GM21619 (cell line): ENCODE measurements at regions not wholly inside any gene's neighbourhood (a gene's known extent, or its start where the extent isn't known, plus 50 kb on each side); places are given as distances from the start of the nearest gene placed in this dataset.
"Not testable (repeated sequence)": the region's sequence is repeated elsewhere in the genome, so short reads cannot be mapped to it uniquely, and the experiment has no call there.

Experiments
- ATAC-seq: cut with Tn5 transposase; IDR thresholded peaks from one replicate; pipeline ENCODE4 v1.9.1; 2021; ENCODE audit not compliant: unreplicated experiment

DNA sequence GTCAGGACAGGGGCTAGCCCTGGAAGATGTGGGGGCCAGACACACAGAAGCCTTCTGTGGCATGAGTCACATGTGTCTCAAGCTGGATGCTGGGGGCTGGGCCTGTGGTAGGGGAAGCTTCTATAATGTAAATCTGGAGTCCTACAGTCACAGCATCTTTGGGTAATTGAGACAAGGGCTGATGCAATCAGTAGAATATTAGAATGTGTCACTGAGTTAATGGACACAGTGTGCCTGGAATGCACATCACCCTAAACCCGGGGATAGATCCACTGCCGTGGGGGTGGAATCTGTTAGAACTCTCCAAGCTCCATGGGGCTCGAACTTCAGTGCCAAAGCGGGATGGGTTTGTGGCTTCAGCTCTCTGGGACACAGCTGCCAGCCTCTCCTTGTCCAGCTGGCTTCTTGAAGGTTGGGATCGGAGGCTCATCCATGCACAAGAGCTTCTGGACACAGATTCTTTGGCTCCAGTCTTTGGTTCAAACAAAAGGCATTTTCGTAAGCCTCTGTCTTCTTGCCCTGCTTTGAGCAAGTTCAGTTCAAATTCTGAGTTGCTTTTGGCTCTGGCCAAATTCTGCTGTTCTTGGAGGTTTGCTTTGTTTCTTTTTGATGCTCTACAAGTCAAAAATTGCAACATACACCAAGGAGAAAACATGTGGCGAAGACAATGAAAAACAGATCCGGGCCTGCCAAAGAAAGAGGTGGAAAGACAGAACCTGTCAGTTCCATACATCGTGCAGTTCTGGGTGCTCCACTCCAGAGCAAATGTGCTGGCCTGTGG lies 194.8 kb upstream of the ZNF32 start:
- no peak for ATAC-seq

DNA sequence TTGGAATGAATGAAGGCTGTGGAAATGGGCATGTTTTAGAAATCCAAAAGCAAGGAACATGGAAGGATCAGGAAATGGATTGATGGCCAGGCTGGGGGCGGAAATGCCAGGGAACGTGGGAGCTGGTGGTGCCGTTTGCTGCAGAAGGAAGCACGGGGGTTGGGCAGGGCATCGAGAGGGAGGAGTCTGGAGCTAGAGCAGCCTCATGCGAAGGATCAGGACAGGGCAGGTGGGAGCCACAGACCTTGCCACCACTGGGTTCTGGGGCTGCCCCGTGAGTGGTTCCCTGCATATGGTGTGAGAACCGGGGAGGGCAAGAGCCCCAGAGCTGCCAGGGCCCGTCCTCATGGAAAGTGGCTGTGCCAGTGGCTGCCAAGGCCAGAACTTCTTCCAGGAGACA lies 193.8 kb upstream of the ZNF32 start:
- ATAC-seq: no peak

DNA sequence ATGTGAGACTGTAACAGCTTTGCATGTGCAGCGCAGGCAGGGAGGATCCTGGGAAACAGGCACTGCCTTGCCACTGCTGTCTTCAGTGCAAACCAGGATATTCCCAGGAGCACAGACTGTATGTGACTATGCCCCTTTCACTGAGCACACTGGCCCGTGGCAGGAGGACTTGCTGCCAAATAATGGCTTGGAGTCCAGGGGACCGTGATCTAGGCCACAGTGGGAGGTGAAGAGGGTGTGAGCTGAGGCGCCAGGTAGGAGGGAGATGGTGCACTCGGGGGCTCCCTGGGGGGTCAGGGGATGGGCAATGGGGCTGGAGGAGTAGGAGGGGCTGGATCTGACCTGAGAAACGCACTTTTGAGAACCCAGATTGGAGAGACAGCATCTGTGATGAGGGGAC lies 193.4 kb upstream of the ZNF32 start:
- no peak for ATAC-seq

DNA sequence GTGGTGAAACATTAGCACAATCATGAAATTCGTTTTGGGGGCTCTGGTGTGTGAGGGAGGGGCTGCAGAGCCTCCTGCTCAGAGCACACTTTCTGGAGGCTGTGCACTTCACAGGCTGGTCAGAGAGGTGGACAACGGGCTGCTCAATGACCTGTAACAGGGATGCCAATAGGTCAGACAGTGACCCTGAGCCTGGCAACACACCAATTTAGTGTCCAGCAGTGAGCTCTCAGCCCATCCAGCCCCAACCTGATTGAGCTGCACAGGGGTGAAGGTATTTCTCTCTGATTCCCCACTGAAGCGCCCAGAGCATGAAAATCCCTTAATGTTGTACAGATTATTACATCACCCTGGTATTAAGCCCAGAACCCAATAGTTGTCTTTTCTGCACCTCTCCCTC lies 191.3 kb upstream of the ZNF32 start:
- ATAC-seq: no peak

DNA sequence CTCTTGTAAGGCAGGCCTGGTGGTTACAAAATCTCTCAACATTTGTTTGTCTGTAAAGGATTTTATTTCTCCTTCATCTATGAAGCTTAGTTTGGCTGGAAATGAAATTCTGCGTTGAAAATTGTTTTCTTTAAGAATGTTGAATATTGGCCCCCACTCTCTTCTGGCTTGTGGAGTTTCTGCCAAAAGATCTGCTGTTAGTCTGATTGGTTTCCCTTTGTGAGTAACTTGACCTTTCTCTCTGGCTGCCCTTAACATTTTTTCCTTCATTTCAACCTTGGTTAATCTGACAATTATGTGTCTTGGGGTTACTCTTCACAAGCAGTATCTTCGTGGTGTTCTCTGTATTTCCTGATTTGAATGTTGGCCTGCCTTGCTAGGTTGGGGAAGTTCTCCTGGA lies 186.1 kb upstream of the ZNF32 start:
- ATAC-seq: not testable (repeated sequence)

DNA sequence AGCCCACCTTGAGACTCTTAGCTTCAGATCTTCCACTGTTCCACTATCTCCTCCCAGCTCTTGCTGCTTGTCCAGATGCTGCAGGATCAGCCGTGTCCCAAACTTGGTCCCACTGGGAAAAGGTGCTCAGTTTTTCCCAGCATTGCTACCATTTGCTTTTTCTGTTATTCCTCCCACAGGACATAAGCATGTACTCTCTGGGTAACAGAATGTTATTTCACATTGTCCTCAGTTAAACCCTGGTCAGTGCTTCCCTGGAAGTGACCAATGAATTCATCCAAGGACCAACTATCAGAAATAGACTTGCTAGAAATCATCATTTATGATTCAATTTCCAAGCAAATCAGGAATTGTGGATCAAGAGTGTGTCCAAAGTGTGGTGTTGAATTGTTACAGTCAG lies 179.2 kb upstream of the ZNF32 start:
- ATAC-seq: no peak

DNA sequence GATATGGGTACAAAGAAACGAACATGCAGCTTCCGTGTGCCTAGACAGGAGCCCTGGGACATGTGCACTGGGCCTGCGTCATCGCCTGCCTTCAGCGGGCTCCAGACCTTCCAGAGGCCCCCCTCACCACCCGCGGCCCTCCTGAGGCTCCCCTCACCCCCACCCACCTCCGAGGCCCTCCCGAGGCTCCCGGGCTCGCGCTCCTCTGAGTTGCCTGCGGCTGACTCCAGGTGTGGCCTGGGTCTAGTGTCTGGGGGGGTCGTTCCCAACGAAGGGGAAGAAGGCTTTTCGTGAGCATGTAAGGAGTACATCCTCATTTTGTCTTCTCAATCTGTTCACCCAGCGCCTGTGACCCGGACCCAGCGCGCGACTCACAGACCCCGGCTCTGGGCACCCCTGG lies 177.3 kb upstream of the ZNF32 start:
- no peak for ATAC-seq

DNA sequence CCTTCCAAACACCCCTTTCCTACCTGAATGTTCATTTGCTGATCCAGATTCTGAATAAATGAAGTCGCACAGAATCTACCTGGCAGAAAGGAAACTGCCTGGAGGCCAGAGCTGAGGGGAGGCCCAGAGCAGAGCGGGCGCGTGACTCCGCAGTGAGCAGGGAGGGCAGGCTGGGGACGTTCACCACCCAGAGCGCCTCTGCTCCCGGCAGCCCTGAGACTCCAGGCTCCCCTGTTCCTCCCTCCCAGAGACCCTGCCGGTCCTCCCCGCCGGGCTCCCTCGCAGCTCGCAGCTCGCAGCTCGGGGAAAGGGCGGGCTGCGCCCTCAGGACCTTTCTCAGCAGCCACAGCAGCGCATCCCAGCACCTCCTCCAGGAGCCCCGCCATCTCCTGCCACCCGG lies 176.7 kb upstream of the ZNF32 start:
- no peak for ATAC-seq

DNA sequence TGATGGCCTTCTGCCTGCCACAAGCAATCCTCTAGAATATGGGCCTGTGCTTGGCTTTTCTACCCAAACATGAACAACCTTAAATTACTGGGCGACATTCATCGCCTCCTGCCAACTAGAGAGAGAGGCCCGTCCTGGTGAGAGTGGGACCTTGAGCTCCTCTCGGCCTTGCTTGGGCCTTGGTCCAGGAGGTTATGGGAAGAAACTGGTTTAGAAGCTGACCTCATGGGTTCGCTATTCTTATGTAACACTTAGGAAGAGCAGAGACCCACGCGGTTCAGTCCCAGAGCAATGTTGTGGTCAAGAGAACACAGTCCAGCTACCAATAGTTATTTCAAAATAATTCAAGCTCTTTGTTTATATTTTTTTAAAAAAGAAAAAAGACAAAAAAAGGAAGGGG lies 176.3 kb upstream of the ZNF32 start:
- no peak for ATAC-seq

DNA sequence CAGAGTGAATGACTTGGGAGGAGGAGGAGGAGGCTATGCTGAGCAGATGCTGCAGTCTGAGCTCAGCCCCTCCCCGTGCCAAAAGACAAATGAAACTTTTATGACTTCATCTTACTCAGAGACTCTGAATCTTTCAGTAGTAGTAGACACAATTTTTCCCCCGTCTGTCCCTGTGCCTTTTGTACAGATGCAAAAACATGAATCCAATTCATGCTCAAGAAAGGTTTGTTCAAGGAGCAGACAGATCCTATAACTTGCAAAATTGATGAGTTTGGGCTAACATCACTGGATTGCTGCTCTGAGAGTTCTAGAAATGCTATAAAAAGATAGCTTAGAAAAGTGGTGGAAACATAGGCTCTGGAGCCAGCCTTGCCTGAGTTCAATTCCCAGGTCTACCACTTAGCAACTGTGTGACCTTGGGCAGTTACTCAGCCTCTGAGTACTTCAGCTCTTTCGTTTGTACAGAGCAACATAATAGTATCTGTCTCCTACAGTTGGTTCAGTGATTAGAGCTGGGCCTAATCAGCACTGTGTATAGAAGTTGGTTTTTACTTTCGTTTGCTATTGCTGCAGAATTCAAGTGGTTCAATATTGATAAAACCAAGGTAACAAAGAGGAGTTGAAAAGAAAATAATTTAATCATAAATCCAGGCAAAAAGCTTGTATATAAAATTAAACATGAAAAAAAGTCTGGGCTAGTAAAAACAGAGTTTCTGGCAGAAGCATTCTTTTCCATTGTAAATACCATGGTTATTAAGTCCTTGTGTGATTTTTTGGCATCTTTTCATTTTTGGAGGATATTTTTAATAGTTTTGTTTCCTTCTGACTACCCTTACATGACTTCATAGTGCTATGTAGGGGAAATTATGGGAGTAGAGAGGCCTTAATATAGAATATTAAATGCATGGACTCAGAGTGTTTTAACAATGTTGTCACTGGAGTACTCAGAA lies 174.2 kb upstream of the ZNF32 start:
- no peak for ATAC-seq

DNA sequence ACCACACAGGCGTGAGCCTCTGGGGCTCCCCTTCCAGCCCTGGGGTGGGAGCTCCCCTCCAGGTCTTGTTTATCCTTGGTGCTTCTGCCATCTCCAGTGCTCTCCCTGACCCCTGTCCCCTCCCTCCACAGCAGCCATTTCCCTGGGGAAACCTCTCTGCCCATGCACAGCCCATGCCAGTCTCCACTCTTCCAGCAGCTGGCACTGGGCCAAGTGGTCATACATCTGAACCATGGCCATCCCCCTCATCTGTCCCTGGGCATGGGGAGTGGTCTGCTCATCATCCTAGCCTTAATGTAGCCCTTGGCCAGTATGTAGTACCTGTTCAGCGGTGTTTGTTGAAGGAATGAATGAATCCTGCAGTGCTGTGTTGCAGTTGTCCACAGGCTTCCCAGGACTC lies 172.4 kb upstream of the ZNF32 start:
- no peak for ATAC-seq

DNA sequence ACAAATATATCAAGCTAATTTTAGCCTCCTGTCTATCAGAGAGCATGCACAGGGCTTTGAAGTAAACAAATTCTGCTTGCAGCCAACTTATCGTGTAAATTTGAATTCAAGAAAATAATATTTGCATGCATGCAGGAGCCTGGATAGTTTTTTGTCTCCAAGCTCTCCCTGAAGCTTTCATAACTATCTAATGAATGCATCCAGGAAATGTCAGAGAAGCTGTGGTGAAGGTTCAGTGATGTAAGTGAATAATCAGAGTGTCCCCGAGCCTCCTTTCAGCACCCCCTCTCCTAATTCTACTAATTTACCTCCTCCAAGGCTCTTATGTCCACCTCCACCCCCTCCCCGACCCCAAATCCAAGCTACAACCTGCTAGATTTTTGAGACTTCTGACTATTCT lies 172.0 kb upstream of the ZNF32 start:
- ATAC-seq: no peak

DNA sequence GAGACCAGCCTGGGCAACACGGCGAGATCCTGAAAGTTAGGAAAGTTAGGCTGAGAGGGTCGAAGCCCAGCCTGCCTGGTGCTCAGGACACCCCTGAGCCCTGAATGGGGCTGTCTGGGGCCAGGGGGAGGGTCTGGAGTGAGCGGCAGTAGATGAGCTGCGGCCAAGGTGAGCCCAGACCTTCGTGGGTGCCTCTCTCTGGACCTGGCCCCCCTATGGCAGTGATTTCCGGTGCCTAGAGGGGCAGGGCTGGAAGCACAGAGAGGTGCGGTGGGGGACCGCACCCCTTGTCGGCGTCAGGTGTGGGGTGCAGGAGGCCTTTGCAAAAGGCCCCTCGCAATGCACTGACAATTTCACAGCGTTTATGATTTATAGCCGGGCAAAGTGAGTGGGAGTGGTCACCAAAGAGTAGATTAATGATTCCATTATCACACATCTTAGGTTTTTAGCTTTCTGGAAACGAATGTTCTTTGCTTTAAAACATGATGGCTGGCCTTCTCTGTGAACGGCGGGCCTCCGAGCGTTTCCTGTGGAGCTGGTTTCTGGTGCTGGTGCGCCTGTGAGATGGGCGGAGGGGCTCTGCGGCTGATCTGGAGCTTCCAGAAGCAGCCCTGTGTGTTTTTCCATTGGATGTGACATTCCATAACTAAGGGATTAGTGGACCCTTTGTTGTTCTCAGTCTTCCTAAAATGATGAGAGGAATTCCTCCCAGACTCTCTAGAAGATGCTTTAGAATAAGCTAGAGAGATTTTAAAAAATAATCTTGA lies 171.0 kb upstream of the ZNF32 start:
- ATAC-seq: no peak

DNA sequence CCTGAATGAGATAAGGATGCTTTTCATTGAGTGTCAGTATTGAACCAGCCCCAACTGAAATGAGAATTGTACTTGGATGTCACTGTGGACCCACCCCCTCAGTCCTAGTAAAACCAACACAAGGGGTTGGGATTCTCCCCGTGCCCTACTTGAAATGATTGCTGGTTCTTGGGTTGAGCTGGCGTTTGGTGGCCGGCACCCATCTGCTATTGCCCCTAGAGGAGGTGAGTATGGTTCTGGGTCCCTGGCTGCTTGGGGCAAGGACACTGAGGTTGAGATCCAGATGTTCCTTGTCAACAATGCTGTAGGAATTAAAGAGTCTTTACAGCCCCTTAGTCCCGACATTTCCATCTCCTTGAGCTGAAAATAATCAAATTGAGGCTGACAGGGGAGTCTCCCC lies 170.0 kb upstream of the ZNF32 start:
- ATAC-seq: no peak

DNA sequence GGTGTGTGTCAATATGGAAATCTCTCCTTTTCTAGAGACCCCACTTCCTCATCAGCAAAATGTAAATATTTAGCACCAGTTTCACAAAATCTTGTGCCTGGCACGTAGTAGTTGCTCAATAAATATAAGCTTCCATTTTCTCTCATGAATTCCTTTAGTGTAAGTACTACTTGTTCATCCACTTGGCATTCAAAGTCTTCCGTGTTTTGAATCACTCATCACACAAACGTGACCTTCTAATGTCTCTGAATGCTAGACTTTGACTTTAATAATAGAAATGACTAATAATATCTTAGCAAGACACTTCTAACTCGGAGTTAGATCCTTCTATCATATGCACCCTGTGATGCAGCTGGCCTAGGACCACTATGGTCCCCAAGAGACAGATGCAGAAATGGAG lies 168.7 kb upstream of the ZNF32 start:
- ATAC-seq: no peak

DNA sequence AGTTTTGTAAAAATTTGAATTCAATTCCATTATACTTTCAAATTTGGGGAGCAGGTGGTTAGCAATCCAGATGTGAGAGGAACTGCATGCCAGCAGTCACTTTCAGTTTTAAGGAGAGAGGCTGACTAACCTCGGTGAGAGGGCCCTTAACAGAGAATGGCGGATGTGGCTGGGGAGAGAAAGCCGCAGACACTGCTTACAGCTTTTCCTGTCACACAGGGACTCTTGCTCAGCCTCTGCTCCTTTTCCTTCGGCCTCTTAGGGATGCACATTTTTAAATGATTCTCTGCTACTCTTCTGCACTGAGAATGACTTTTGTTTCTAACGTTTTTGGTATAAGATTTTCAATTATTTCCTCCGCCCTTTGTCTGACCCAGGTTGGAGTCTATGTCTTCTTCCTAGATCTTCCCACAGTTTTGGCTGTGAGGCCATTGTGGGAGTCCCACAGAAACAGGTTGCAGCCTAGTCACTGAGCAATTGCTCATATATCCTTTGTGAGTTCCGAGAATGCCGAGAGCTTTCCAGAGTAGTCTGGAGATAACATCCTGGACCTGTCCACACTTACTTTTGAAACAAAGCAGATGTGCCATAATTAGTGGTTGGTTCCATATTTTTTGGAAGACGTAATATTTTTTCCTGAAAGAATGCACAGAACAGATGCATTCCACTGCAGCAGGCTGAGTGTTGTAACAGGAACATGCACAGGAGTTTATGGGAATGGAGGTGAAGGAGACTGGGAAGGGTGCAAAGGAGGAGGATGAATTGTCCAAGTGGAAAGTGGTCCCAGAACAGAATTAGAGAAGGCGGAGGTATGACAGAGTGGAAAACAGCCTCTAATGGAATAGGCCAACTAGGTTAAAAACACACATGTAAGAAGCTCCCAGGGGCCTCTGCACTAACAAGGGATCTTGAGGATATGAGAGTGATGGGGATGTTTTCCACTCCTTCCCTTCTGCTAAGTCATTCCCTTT lies 168.0 kb upstream of the ZNF32 start:
- peak; percentile 99 for ATAC-seq

DNA sequence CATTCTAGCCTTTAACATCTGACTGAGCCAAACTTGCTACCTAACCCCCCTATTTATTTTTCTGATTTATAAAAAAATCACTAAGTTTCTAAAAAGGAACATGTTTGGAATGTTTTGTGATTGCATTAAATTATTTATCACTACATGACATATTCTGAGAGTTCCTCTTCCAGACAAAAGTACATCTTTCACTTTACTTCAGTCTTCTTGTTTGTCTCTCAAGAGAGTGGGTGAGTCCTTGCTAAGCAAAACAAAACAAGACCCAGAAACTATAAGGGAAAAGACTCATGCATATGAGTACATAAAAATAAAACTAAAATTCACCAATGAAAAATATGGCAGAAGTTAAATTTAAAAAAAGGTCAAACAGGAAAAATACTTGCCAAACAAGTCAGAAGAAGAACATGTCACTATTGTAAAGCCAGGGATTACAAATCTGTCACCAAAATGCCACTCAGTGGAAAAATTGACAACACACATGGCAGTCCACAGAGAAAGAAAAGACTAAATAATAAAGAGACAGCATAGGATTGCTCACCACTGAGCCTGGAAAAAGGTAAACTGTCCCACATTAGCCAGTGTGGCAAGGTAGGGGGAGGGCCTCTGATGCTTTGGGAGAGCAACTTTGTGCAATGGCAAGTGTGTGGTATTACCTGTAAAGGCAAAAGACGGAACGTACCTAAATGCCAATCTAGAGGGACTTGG lies 166.7 kb upstream of the ZNF32 start:
- ATAC-seq: no peak

DNA sequence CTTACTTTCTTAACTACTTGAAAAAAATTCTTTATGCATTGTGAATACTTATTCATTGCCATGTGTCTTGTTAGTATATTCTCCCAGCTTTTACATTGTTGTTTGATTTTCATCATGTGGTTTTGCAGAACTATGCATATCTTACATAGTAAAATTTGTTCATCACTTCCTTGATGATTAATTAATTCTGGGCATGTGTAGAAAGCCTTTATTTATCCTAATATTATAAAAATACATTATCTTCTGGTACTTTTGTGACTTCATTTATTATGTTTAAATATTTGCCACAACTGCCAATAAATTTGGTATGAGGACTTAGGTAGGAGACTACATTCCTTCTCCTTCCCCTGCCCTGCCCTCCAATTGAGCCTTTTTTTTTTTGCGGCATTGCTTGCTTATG lies 166.0 kb upstream of the ZNF32 start:
- no peak for ATAC-seq

DNA sequence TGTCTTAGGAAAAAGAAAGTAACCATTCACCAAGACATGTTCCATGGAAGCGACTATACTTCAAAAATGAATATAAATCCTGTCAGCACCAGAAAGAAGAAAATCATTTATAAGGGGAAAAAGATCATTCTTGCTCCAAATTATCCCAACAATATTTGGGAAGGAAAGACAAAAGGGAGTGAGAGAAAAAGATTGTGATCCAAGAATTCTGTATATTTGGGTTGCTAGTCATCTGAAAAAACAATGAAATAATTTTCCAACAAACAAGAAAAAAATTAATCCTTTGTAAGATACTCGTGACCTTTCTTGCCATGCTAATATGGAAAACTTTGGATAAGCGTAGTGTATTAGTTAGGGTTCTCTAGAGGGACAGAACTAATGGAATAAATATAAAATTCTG lies 163.2 kb upstream of the ZNF32 start:
- ATAC-seq: no peak
